GM12878 (cell line): ENCODE measurements at regions not wholly inside any gene's neighbourhood (a gene's known extent, or its start where the extent isn't known, plus 50 kb on each side); places are given as distances from the start of the nearest gene placed in this dataset.
A peak's percentile ranks its signal among the peaks of the same experiment; 100 is the strongest.

Experiments
- CBFB ChIP-seq: IDR thresholded peaks from 2 replicates; pipeline ENCODE4 v1.6.1; 2016; ENCODE audit warnings: antibody characterized with exemption, low read depth
- CBX5 ChIP-seq: sonication (generic); IDR thresholded peaks from 2 replicates; pipeline ENCODE4 v1.6.1; 2016; ENCODE audit warnings: low read depth, moderate library complexity, mild to moderate bottlenecking, inconsistent platforms
- CREM ChIP-seq: IDR thresholded peaks from 2 replicates; pipeline ENCODE4 v1.6.1; 2014; ENCODE audit warnings: antibody characterized with exemption, low read depth
- EGR1 ChIP-seq, 2 experiments: IDR thresholded peaks; 1 replicate in 1 of 2; 2 replicates in 1 of 2; pipeline ENCODE4 v1.6.1; 2011 to 2012; ENCODE audit warnings: low read depth in 2 of 2, low read length in 2 of 2, borderline replicate concordance in 1 of 2, mild to moderate bottlenecking in 1 of 2, moderate library complexity in 1 of 2
- EP300 ChIP-seq, 2 experiments: fragments of 150-350 bp in 1 of 2; IDR thresholded peaks; 2 replicates each; pipeline ENCODE4 v1.6.1; 2011 to 2012; ENCODE audit warnings: low read depth in 2 of 2, low read length in 2 of 2, borderline replicate concordance in 1 of 2, improper control_type of control experiment in 1 of 2, inconsistent platforms in 1 of 2; ENCODE audit not compliant: control insufficient read depth in 1 of 2
- ETV6 ChIP-seq, 2 experiments: fragments of 450-650 bp in 1 of 2; IDR thresholded peaks in 1 of 2; conservative IDR thresholded peaks in 1 of 2; 2 replicates each; pipeline ENCODE4 v1.6.1; 2014; ENCODE audit warnings: antibody characterized with exemption in 1 of 2, borderline replicate concordance in 1 of 2, low read depth in 1 of 2, mild to moderate bottlenecking in 1 of 2, moderate library complexity in 1 of 2
- HCFC1 ChIP-seq: fragments of 150-350 bp; IDR thresholded peaks from 2 replicates; pipeline ENCODE4 v1.6.1; 2014; ENCODE audit warnings: low read length
- IKZF2 ChIP-seq, 2 experiments: fragments of 450-650 bp; IDR thresholded peaks; 2 replicates each; pipeline ENCODE4 v1.6.1; 2017; ENCODE audit warnings: mild to moderate bottlenecking in 2 of 2, moderate library complexity in 2 of 2
- JUNB ChIP-seq: IDR thresholded peaks from 2 replicates; pipeline ENCODE4 v1.6.1; 2016; ENCODE audit warnings: antibody characterized with exemption, mild to moderate bottlenecking
- KAT2A ChIP-seq: conservative IDR thresholded peaks from 2 replicates; pipeline ENCODE4 v1.6.1; 2011; ENCODE audit warnings: low read depth, low read length; ENCODE audit not compliant: control insufficient read depth
- MTA2 ChIP-seq: fragments of 450-650 bp; IDR thresholded peaks from 2 replicates; pipeline ENCODE4 v1.6.1; 2016; ENCODE audit warnings: low read depth, mild to moderate bottlenecking, moderate library complexity
- MTA3 ChIP-seq: IDR thresholded peaks from 2 replicates; pipeline ENCODE4 v1.6.1; 2012; ENCODE audit warnings: low read length, inconsistent platforms, borderline replicate concordance
- MXI1 ChIP-seq: fragments of 150-350 bp; IDR thresholded peaks from 2 replicates; pipeline ENCODE4 v1.6.1; 2011; ENCODE audit warnings: low read depth, mild to moderate bottlenecking, inconsistent platforms, low read length, improper control_type of control experiment
- NFIC ChIP-seq: IDR thresholded peaks from 2 replicates; pipeline ENCODE4 v1.6.1; 2012; ENCODE audit warnings: low read depth, mild to moderate bottlenecking, inconsistent platforms, low read length, moderate library complexity
- NR2F1 ChIP-seq: fragments of 450-650 bp; conservative IDR thresholded peaks from 2 replicates; pipeline ENCODE4 v1.6.1; 2017; ENCODE audit warnings: mild to moderate bottlenecking
- PAX5 ChIP-seq: IDR thresholded peaks from 2 replicates; pipeline ENCODE4 v1.6.1; 2011; ENCODE audit warnings: low read depth, low read length, borderline replicate concordance
- PML ChIP-seq: IDR thresholded peaks from 2 replicates; pipeline ENCODE4 v1.6.1; 2012; ENCODE audit warnings: low read length, inconsistent platforms
- POLR2AphosphoS5 ChIP-seq: IDR thresholded peaks from 2 replicates; pipeline ENCODE4 v1.6.1; 2011; ENCODE audit warnings: mild to moderate bottlenecking, low read length, inconsistent platforms
- RB1 ChIP-seq: fragments of 450-650 bp; formaldehyde crosslinking; IDR thresholded peaks from 2 replicates; pipeline ENCODE4 v1.6.1; 2017; ENCODE audit warnings: mild to moderate bottlenecking, borderline replicate concordance
- RFX5 ChIP-seq: IDR thresholded peaks from 2 replicates; pipeline ENCODE4 v1.6.1; 2011; ENCODE audit warnings: low read depth, low read length, improper control_type of control experiment
- RUNX3 ChIP-seq: IDR thresholded peaks from 2 replicates; pipeline ENCODE4 v1.6.1; 2012; ENCODE audit warnings: low read length, inconsistent platforms
- STAT3 ChIP-seq: IDR thresholded peaks from 2 replicates; pipeline ENCODE4 v1.6.1; 2011; ENCODE audit warnings: low read depth, low read length, improper control_type of control experiment
- TARDBP ChIP-seq: IDR thresholded peaks from 2 replicates; pipeline ENCODE4 v1.6.1; 2016; ENCODE audit warnings: borderline replicate concordance
- TCF3 ChIP-seq: IDR thresholded peaks from 2 replicates; pipeline ENCODE4 v1.6.1; 2012; ENCODE audit warnings: low read depth, mild to moderate bottlenecking, low read length, borderline replicate concordance; ENCODE audit not compliant: insufficient read depth
- ZNF24 ChIP-seq: fragments of 450-650 bp; IDR thresholded peaks from 2 replicates; pipeline ENCODE4 v1.6.1; 2017; ENCODE audit warnings: antibody characterized with exemption, mild to moderate bottlenecking
- TF ChIP-seq, protein P1 (sequence below): IDR thresholded peaks from 2 replicates; pipeline ENCODE4 v1.6.1; 2012; ENCODE audit warnings: low read depth, low read length, improper control_type of control experiment
- TF ChIP-seq, protein P2 (sequence below): fragments of 450-650 bp; IDR thresholded peaks from 2 replicates; pipeline ENCODE4 v1.6.1; 2016; ENCODE audit warnings: mild to moderate bottlenecking
- TF ChIP-seq, protein P3 (sequence below): fragments of 450-650 bp; IDR thresholded peaks from 2 replicates; pipeline ENCODE4 v1.6.1; 2017; ENCODE audit warnings: mild to moderate bottlenecking, moderate library complexity

DNA sequence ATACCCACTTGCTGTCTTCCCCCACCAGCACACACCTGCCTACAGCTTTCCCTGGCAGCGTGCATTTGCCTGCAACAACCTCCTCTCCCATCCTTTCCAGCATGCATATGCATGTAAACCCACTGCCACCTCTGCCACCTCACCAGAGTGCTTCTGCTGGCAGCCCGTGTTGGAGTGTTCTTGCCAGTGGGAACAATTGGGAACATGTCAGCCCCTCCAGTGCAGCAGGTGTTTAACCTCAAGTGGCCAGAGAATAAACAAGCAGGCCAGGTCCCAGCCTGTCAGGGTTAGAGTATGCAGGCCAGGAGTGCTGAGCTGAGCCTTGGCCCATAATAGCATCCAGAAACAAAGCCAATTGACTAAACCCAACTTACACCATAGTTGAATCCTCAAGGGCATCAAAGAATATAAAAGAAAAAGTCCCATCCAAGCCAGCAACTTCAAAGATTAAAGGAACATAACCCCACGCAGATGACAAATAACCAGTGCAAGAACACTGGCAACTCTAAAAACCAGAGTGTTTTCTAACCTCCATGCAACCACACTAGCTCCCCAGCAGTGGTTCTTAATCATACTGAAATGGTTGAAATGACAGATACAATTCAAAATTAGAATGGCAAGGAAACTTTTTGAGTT, 1212.1 kb upstream of the CITED2 start (continued):
- TF ChIP-seq, protein P1, sequence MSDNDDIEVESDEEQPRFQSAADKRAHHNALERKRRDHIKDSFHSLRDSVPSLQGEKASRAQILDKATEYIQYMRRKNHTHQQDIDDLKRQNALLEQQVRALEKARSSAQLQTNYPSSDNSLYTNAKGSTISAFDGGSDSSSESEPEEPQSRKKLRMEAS: no peak
- peak; percentile 96 for TF ChIP-seq PML
- peak; percentile 100 for TF ChIP-seq RUNX3
- peak in 1 of 2 experiments; percentile 35; a peak in 1 of 3 replicates for TF ChIP-seq EGR1 (IDR thresholded peaks at IDR 0.05; ENCODE audit: borderline replicate concordance in 1 of 2, low read depth in 2 of 2, low read length in 2 of 2)
- TF ChIP-seq KAT2A: no peak
- no peak for TF ChIP-seq HCFC1
- TF ChIP-seq CBX5: peak; percentile 96; the same call in 1 of the 2 replicates
- no peak for TF ChIP-seq POLR2AphosphoS5
- TF ChIP-seq ZNF24: peak; percentile 70
- TF ChIP-seq STAT3: no peak
- TF ChIP-seq, protein P2, sequence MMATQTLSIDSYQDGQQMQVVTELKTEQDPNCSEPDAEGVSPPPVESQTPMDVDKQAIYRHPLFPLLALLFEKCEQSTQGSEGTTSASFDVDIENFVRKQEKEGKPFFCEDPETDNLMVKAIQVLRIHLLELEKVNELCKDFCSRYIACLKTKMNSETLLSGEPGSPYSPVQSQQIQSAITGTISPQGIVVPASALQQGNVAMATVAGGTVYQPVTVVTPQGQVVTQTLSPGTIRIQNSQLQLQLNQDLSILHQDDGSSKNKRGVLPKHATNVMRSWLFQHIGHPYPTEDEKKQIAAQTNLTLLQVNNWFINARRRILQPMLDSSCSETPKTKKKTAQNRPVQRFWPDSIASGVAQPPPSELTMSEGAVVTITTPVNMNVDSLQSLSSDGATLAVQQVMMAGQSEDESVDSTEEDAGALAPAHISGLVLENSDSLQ: peak; percentile 36; the same call in 1 of the 2 replicates
- no peak for TF ChIP-seq RFX5
- peak; percentile 26; the same call in 1 of the 2 replicates for TF ChIP-seq TCF3
- TF ChIP-seq EP300 (IDR thresholded peaks at IDR 0.05; ENCODE audit: borderline replicate concordance in 1 of 2, control insufficient read depth in 1 of 2, low read depth in 2 of 2, low read length in 2 of 2): peak; percentile 89 to 94; a peak in 3 of 4 replicates
- peak; percentile 93 for TF ChIP-seq PAX5
- TF ChIP-seq MXI1: no peak
- peak in 1 of 2 experiments; percentile 92; a peak in 2 of 4 replicates for TF ChIP-seq ETV6 (conservative IDR thresholded peaks at IDR 0.05 in 1 of 2, IDR thresholded peaks at IDR 0.05 in 1 of 2; ENCODE audit: borderline replicate concordance in 1 of 2, low read depth in 1 of 2)
- no peak for TF ChIP-seq RB1
- peak; percentile 96 for TF ChIP-seq MTA2
- TF ChIP-seq, protein P3, sequence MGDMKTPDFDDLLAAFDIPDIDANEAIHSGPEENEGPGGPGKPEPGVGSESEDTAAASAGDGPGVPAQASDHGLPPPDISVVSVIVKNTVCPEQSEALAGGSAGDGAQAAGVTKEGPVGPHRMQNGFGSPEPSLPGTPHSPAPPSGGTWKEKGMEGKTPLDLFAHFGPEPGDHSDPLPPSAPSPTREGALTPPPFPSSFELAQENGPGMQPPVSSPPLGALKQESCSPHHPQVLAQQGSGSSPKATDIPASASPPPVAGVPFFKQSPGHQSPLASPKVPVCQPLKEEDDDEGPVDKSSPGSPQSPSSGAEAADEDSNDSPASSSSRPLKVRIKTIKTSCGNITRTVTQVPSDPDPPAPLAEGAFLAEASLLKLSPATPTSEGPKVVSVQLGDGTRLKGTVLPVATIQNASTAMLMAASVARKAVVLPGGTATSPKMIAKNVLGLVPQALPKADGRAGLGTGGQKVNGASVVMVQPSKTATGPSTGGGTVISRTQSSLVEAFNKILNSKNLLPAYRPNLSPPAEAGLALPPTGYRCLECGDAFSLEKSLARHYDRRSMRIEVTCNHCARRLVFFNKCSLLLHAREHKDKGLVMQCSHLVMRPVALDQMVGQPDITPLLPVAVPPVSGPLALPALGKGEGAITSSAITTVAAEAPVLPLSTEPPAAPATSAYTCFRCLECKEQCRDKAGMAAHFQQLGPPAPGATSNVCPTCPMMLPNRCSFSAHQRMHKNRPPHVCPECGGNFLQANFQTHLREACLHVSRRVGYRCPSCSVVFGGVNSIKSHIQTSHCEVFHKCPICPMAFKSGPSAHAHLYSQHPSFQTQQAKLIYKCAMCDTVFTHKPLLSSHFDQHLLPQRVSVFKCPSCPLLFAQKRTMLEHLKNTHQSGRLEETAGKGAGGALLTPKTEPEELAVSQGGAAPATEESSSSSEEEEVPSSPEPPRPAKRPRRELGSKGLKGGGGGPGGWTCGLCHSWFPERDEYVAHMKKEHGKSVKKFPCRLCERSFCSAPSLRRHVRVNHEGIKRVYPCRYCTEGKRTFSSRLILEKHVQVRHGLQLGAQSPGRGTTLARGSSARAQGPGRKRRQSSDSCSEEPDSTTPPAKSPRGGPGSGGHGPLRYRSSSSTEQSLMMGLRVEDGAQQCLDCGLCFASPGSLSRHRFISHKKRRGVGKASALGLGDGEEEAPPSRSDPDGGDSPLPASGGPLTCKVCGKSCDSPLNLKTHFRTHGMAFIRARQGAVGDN: no peak
- peak; percentile 98 for TF ChIP-seq CREM
- peak; percentile 99 for TF ChIP-seq MTA3
- peak; percentile 89 to 94 for TF ChIP-seq IKZF2 (IDR thresholded peaks at IDR 0.05)
- peak; percentile 100 for TF ChIP-seq NFIC
- TF ChIP-seq TARDBP: peak; percentile 78; the same call in 1 of the 2 replicates
- peak; percentile 100 for TF ChIP-seq JUNB
- peak; percentile 98 for TF ChIP-seq CBFB
- peak; percentile 66; the same call in 1 of the 2 replicates for TF ChIP-seq NR2F1
